ENCODE measurements at regions not wholly inside any gene's neighbourhood (a gene's known extent, or its start where the extent isn't known, plus 50 kb on each side); places are given as distances from the start of the nearest gene placed in this dataset.

GRCh38 chr6:152836523-152836922 is 85.9 kb downstream of the VIP start:
- Histone ChIP-seq H3K9me2 (ENCODE audit: insufficient read depth, low read length) (no peaks in the 10 kb centered on the region; the same call in 1 of the 2 replicates), H3K4me1 (ENCODE audit: insufficient read depth, low read length, poor library complexity, severe bottlenecking) (no peaks in the 10 kb centered on the region), H3K4me2 (ENCODE audit: low read length) (no peak overlapping the region), H3K27ac (ENCODE audit: low read depth, low read length, poor library complexity, severe bottlenecking) (no peak overlapping the region), H3K79me2 (ENCODE audit: insufficient read depth, low read depth, low read length) (no peaks in the 10 kb centered on the region), H3K9me3 (ENCODE audit: low read length) (no peaks in the 10 kb centered on the region), H3K4me3 (ENCODE audit: low read depth, low read length, poor library complexity, severe bottlenecking) (no peak overlapping the region), H2AFZ (ENCODE audit: low read length) (no peak overlapping the region), H3K36me3 (ENCODE audit: insufficient read depth, low read length) (no peaks in the 10 kb centered on the region), H4K20me1 (ENCODE audit: insufficient read depth, low read length) (no peaks in the 10 kb centered on the region)
- CTCF ChIA-PET (ENCODE audit: unreplicated experiment), result no interaction called here
- POLR2A ChIA-PET, result no interaction called here
- no TSS peak for BruUV-seq (replicated peaks)
- intact Hi-C loops (cut with micrococcal nuclease; ENCODE audit: unreplicated experiment), result no loop called here
- no peak for DNase-seq (ENCODE audit: low spot score)
- TF ChIP-seq, protein P1, sequence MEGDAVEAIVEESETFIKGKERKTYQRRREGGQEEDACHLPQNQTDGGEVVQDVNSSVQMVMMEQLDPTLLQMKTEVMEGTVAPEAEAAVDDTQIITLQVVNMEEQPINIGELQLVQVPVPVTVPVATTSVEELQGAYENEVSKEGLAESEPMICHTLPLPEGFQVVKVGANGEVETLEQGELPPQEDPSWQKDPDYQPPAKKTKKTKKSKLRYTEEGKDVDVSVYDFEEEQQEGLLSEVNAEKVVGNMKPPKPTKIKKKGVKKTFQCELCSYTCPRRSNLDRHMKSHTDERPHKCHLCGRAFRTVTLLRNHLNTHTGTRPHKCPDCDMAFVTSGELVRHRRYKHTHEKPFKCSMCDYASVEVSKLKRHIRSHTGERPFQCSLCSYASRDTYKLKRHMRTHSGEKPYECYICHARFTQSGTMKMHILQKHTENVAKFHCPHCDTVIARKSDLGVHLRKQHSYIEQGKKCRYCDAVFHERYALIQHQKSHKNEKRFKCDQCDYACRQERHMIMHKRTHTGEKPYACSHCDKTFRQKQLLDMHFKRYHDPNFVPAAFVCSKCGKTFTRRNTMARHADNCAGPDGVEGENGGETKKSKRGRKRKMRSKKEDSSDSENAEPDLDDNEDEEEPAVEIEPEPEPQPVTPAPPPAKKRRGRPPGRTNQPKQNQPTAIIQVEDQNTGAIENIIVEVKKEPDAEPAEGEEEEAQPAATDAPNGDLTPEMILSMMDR (conservative IDR thresholded peaks at IDR 0.05; ENCODE audit: low read length), result no peak
- no peak for TF ChIP-seq EZH2phosphoT487 (IDR thresholded peaks at IDR 0.05; ENCODE audit: borderline replicate concordance, low read depth, low read length)

DNA sequence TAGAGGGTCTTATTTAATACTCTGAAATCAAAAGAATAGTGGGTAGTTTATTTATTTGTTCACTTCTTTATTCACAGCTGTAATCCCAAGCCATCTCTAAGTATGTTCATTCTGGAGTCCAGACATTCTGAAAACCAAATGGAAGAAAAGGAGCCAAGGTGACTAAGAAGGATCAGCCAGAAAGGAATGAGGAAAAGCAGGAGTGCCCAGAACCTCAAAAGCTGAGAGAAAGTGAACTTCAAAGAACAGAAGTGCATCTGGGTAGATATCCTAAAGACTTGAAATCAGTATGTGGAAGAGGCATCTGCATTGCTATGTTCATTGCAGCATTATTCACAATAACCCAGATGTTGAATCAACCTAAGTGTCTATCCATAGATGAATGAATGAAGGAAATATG is 94.8 kb downstream of the VIP start:
- H3K79me2 ChIP-seq (ENCODE audit: insufficient read depth, low read depth, low read length), result no peaks in the 10 kb centered on the region
- no peak for DNase-seq (ENCODE audit: low spot score)
- intact Hi-C loops (cut with micrococcal nuclease; ENCODE audit: unreplicated experiment), result no loop called here
- no peak overlapping the region for H3K27ac ChIP-seq (ENCODE audit: low read depth, low read length, poor library complexity, severe bottlenecking)
- ChIA-PET POLR2A (interaction anchor here (0.6 to 0.9 kb wide), 2 partner anchors 1131 to 1143 kb away, joined by 3 read pairs; no protein-coding TSS in a partner anchor), CTCF (ENCODE audit: unreplicated experiment) (no interaction called here)
- 0 out of 2 replicates have a peak, but pooled peaks cover 9% of the 10 kb centered on the region for H3K9me3 ChIP-seq (ENCODE audit: low read length)
- H4K20me1 ChIP-seq (ENCODE audit: insufficient read depth, low read length), result no peaks in the 10 kb centered on the region
- TF ChIP-seq, protein P1 (conservative IDR thresholded peaks at IDR 0.05; ENCODE audit: low read length), result no peak
- TF ChIP-seq EZH2phosphoT487 (IDR thresholded peaks at IDR 0.05; ENCODE audit: borderline replicate concordance, low read depth, low read length), result no peak
- BruUV-seq (replicated peaks), result no TSS peak
- H3K4me3 ChIP-seq (ENCODE audit: low read depth, low read length, poor library complexity, severe bottlenecking), result no peak overlapping the region
- H3K4me1 ChIP-seq (ENCODE audit: insufficient read depth, low read length, poor library complexity, severe bottlenecking), result no peaks in the 10 kb centered on the region
- no peak overlapping the region for H2AFZ ChIP-seq (ENCODE audit: low read length)
- H3K4me2 ChIP-seq (ENCODE audit: low read length), result no peak overlapping the region
- no peaks in the 10 kb centered on the region for H3K9me2 ChIP-seq (ENCODE audit: insufficient read depth, low read length)
- no peaks in the 10 kb centered on the region for H3K36me3 ChIP-seq (ENCODE audit: insufficient read depth, low read length)

DNA sequence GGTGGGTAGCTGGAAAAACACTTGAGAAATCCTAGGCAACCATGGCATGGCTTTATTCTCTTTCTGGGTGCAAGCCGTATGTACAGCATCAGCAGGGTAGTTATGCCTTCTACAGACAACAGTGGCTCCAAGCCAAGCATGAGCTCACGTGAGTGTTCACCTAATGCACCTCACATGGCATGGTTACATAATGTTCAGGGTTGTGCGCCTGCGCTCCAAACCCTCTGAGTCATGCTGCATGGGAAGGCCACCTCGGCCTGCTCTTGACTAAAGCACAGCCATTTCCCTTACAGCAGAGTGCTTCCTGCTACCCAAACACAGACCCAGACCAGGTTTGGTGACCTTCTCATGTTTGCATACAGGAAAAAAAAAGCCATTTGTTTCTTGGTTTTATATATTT is 96.2 kb downstream of the VIP start:
- Histone ChIP-seq H3K4me3 (ENCODE audit: low read depth, low read length, poor library complexity, severe bottlenecking) (no peak overlapping the region), H3K79me2 (ENCODE audit: insufficient read depth, low read depth, low read length) (no peaks in the 10 kb centered on the region), H3K9me3 (ENCODE audit: low read length) (0 out of 2 replicates have a peak, but pooled peaks cover 9% of the 10 kb centered on the region), H3K27ac (ENCODE audit: low read depth, low read length, poor library complexity, severe bottlenecking) (no peak overlapping the region), H3K4me1 (ENCODE audit: insufficient read depth, low read length, poor library complexity, severe bottlenecking) (no peaks in the 10 kb centered on the region), H3K36me3 (ENCODE audit: insufficient read depth, low read length) (no peaks in the 10 kb centered on the region), H4K20me1 (ENCODE audit: insufficient read depth, low read length) (no peaks in the 10 kb centered on the region; the same call in 1 of the 2 replicates), H2AFZ (ENCODE audit: low read length) (no peak overlapping the region), H3K9me2 (ENCODE audit: insufficient read depth, low read length) (no peaks in the 10 kb centered on the region), H3K4me2 (ENCODE audit: low read length) (no peak overlapping the region)
- TF ChIP-seq, protein P1 (conservative IDR thresholded peaks at IDR 0.05; ENCODE audit: low read length), result no peak
- no peak for TF ChIP-seq EZH2phosphoT487 (IDR thresholded peaks at IDR 0.05; ENCODE audit: borderline replicate concordance, low read depth, low read length)
- intact Hi-C loops (cut with micrococcal nuclease; ENCODE audit: unreplicated experiment), result no loop called here
- DNase-seq (ENCODE audit: low spot score), result peak; percentile 52
- CTCF ChIA-PET (ENCODE audit: unreplicated experiment), result no interaction called here
- POLR2A ChIA-PET, result interaction anchor here (0.5 kb wide), 1 partner anchor 260 kb away, joined by 3 read pairs; no protein-coding TSS in a partner anchor
- no TSS peak for BruUV-seq (replicated peaks)
